NCI-H187 (cell line): ENCODE measurements at regions not wholly inside any gene's neighbourhood (a gene's known extent, or its start where the extent isn't known, plus 50 kb on each side); places are given as distances from the start of the nearest gene placed in this dataset.
A peak's percentile ranks its signal among the peaks of the same experiment; 100 is the strongest.
"Not testable (repeated sequence)": the region's sequence is repeated elsewhere in the genome, so short reads cannot be mapped to it uniquely, and the experiment has no call there.

Experiments used
- DNase-seq, 2 experiments: peaks; one replicate each; lab custom pipeline; 2025; lab: John Stamatoyannopoulos, UW

DNA sequence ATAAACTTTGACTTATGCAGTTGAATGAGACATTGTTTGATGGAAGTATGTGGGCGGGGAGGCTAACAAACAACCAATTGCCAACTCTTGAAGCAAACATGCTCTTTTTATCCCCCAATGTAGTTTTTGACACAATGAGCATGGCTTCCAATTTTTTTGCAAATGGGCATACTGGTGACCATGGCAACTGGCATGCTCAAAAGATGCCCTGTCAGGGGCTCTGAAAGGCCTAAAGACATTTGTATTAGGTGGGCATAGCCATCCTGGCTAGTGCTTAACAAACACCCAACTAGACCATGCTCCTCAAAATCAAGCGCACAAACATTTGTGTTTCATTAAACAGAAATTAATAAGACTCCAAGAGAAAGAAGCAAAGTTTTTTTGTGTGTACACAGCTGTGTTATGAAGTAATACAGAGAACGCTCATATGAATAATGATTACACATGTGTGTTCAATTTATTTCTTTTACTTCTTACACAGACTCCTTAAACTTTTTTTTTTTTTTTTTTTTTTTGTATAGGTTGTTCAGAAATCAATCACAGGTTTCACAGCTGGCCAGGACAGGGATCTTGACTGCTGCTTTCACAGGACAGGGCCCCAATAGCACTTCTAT, 95.6 kb downstream of the DLEU7 start:
- no peak for DNase-seq

DNA sequence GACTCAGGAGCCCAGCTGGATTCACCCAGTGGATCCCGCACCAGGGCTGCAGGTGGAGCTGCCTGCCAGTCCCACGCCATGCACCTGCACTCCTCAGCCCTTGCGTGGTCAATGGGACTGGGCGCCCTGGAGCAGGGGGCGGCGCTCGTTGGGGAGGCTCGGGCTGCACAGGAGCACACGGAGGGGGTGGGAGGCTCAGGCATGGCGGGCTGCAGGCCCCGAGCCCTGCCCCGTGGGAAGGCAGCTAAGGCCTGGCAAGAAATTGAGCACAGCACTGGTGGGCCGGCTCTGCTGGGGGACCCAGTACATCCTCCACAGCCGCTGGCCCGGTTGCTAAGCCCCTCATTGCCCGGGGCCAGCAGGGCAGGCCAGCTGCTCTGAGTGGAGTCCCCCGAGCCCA, 90.3 kb downstream of the DLEU7 start:
- not testable (repeated sequence) for DNase-seq

DNA sequence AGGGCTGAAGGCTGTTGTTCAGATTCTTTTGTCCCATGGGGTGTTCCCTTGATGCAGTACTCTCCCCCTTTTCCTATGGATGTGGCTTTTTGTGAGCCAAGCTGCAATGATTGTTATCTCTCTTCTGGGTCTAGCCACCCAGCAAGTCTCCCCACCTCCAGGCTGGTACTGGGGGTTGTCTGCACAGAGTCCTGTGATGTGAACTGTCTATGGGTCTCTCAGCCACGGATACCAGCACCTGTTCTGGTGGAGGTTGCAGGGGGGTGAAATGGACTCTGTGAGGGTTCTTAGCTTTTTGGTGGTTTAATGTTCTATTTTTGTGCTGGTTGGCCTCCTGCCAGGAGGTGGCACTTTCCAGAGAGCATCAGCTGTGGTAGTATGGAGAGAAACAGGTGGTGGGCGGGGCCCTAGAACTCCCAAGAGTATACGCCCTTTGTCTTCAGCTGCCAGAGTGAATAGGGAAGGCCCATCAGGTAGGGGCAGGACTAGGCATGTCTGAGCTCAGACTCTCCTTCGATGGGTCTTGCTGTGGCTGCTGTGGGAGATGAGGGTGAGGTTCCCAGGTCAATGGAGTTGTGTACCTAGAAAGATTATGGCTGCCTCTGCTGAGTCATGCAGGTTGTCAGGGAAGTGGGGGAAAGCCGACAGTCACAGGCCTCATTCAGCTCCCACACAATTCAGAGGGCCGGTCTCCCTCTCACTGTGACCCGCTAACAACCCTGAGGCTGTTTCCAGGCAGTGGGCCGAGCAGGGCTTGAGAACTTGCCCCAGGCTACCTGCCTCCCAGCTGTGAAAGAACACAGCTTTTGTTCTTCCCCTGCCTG, 87.4 kb downstream of the DLEU7 start:
- DNase-seq: peak; percentile 74 to 86

DNA sequence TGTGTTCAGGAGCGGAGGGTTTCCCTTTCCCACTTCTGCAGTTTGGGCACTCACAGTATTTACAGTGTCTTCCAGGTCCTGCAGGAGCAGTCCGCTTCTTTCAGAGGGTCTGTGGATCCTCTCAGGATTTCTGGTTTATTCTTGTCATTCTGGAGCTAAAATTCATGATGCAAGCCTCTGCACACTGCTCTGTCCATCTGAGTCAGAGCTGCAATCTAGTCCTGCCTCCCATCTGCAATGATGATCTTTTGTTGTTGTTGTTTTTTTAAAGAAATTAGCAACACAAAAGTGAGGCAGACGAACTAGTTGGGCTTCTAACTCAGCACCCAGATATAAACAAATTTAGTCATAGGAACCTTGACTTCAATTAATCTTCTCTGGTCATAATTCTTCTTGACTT, 86.5 kb downstream of the DLEU7 start:
- no peak for DNase-seq

DNA sequence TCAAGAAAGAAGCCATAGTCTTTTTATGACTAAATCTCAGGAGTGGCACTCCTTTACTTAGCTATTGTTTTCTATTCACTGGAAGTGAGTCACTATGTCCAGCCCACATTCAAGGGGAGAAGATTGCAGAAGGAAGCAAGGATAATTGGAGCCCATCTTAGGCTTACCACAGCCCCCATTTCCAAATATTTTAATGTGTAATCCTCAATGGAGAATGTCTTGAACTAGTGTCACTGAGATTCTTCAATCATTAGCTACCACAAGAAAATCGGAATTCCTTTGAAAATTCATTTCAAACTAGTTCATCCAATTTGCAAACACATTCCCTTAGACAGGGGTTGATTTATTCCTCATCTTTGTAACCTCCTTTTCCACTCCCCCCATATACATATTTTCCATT, 84.7 kb downstream of the DLEU7 start:
- DNase-seq: no peak

DNA sequence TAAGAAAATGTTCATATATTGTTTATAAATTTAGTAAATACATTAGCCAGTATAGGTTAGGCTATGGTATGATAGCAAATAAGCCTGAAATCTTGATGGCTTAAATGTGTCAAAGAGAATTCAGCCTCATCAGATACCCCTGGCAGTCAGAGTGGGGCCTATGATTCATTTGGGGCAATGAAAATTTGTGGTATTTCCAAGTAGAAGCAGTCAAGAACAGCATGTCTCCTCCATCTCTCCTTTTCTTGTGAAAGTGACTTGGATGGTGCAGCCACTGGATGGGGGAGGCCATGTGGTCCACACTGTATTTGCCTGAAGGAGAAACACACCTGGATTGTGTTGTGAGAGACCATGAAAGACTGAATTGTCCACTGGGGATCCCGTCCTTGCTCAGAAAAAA, 82.7 kb downstream of the DLEU7 start:
- DNase-seq: no peak

DNA sequence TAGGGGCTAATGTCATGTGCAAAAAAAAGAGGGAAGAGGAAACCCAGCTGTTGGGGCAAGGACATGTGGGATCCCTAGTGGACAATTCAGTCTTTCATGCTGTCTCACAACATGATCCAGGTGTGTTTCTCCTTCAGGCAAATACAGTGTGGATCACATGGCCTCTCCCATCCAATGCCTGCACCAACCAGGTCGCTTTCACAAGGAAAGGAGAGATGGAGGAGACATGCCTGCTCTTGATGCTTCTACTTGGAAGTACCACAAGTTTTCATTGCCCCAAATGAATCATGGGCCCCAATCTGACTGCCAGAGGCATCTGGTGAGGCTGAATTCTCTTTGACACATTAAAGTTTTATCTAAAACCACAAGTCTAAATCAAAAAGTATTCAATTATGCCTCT, 82.1 kb downstream of the DLEU7 start:
- DNase-seq: no peak

DNA sequence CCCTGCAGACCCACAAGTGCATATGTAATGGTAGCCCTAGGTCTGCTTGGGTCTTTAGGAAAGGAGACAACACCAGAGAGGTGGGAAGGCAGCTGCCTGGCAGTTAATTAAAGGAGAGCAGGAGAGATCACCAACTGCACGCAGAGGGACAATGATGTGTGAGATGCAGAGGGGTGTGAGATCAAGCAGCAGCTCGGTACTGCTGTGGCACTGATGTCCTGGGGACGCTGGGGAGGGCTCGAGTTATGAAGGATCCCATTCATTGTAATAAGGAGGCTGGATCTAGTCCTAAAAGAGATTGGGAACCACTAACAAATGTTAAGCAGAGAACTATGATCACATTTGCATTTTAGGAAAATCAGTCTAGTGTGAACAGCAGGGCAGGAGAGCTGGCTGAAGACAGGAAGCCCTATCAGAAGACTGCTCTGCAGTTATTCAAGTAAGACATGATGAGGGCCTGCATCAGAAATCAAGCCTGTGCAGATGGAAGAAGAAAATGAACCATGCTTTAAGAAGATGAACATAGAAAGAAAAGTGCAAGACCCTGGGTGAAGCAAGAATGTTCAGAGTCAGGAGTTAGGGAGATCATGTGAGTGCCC, 80.4 kb downstream of the DLEU7 start:
- no peak for DNase-seq

DNA sequence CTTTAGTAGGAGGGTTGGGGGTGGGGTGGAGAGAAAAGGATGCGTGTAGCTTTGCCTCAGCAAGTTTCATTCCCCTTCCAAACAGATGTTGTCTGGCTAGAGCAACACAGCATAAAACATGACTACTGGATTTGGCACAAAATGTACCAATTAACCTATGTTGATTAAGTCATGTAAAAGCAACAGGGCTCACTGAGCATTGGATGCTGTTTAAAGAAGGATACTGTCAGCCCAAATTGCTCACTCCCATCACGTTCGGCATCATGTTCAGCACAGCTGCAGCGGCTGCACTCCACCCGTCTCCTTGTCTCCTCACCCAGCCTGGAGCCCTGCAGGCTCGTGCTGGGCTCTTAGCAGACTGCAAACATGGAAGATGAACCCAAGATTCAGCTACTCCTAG, 77.5 kb downstream of the DLEU7 start:
- no peak for DNase-seq

DNA sequence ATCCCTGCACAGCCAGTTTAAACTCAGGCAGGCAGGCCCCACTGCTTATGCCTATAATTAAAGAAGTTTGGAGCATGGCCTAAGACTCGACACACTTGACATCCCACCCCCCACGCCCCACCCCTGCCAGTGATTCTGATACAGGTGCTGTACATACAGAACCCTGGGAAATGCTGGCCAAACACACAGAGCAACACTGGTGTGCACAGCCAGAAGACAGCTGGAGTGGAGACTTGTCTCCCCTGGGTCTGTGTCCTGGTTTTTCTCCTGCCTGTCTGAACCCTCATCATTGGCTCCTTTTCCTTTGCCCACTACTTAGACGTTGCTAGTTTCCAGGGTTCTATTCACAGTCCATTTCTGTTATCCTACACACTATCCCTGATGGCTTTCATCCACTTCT, 76.8 kb downstream of the DLEU7 start:
- DNase-seq: no peak

DNA sequence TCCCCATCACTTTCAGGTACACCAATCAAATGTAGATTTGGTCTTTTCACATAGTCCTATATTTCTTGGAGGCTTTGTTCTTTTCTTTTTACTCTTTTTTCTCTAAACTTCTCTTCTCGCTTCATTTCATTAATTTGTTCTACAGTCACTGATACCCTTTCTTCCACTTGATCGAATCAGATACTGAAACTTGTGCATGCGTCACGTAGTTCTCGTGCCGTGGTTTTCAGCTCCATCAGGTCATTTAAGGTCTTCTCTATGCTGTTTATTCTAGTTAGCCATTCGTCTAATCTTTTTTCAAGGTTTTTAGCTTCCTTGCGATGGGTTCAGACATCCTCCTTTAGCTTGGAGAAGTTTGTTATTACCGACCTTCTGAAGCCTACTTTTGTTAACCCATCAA, 70.6 kb downstream of the DLEU7 start:
- not testable (repeated sequence) for DNase-seq
